Muscle of arm (tissue), 1 donor: ENCODE measurements at regions not wholly inside any gene's neighbourhood (a gene's known extent, or its start where the extent isn't known, plus 50 kb on each side); places are given as distances from the start of the nearest gene placed in this dataset.
A peak's percentile ranks its signal among the peaks of the same experiment; 100 is the strongest.
"Not testable (repeated sequence)": the region's sequence is repeated elsewhere in the genome, so short reads cannot be mapped to it uniquely, and the experiment has no call there.

ENCODE experiments used
- DNase-seq: peaks from one replicate; pipeline ENCODE4 v3.0.0-alpha.2; 2013

DNA sequence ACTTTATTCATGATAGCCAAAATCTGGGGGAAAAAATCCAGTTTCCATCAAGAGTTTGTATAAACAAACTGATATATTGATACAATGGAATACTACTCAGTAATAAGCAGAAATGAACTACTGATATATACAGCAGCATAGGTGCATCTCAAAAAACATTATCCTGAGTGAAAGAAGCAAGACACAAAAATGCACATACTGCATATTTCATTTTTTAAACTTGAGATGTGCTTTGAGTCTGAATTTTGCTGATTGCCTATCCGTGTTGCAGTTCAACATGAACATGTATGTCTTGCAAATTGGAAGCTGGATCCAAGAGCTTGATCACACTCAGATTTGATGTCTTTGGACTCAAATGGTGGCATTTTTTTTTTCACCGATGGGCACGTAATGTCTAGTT lies 132.4 kb downstream of the TSEN15 start:
- no peak for DNase-seq

DNA sequence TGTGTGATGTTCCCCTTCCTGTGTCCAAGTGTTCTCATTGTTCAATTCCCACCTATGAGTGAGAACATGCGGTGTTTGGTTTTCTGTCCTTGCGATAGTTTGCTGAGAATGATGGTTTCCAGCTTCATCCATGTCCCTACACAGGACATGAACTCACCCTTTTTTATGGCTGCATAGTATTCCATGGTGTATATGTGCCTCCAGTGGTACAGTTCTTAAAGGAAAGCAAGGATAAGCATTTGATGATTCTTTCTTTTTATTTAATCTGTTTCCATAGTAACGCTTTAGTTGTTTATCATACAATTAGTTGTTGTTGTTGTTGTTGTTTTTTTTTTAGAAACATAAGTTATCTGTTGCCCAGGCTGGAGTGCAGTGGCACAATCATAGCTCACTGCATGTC lies 133.1 kb downstream of the TSEN15 start:
- DNase-seq, result not testable (repeated sequence)

DNA sequence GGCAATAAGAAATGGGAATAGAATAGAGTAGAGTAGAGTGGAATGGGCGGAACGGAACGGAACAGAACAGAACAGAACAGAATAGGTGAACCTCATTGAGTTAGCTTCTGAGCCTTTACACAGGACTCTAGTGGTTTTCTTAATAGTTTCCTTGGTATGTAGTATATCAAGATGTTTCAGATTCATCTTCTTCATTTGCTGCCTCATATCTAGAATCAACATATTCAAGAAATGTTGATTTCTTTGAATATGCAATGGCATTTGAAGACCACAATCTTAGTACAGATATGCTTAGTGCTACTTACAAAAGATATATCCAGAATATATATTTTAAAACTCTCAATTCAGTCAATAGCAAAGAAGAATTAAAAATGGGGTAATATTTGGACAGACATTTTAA lies 133.8 kb downstream of the TSEN15 start:
- DNase-seq, result no peak

DNA sequence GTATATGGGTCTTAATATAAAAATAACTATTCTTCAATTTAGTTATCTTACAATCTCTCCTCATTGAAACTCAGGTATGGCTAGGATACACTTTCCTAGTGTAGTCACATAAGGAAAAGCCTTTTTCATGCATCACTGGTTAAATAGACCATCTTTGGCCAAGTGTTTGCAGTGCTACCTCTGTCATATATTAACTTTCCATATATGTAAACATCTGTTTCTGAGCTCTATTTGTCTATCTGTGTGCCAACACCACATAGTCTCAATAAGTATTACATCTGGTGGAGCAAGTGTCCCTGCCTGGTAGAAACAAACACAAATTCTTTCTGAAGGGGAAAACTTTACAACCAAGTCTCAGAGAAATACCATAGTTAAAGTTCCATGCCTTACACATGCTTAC lies 134.6 kb downstream of the TSEN15 start:
- no peak for DNase-seq

DNA sequence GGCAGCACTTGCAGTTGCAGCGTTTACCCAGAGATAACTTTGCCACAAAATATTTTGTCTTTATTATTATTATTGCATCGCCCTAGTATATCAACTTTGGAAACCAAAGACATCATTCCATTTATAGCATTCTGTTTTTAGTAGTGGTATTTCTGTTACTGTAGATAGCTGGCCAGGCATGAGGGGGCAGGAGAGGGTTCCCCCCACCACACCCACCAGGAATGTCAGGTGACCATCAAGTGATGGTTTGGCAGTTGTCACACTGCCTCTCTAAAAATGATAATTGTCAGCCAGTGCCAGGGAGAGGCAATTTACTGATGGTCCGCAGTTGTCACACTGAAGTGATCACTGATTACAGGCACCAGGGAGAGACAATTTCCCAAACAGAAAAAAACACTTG lies 135.6 kb downstream of the TSEN15 start:
- no peak for DNase-seq

DNA sequence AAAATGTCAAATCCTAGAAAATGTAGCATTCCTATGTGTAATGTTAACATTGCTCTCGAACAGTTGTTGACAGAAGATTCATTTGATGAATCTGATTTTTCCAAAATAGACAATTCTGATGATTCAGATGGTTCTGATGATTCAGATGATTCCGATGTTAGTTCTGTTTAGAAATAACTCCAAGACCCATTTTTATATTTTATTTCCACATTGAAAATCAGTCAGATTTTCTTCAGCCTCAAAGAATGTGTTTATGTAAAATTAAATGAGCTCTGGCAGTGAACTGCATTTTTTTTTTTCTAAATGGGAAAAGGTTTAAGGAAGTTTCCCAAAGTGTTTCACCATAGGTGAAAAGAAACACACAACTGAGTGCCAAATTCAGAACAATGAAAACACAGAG lies 136.5 kb downstream of the TSEN15 start:
- no peak for DNase-seq

DNA sequence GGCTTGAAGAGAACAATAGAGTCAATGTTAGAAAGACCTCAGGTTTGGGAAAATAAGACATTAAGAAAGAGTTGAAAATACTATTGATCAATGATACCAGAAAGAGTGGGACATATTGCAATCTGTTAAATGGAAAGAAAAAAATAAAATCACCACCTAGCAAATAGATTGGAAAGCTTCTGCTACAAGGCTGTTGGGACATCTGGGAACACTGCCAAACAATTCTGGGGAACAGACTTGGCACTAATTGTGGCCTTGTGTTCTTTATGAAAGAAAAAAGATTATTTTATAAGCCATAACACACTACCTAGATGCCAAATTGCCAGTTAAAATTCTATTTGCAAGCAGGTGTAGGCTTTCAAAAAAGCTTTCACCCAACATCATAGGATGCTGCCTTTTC lies 137.8 kb downstream of the TSEN15 start:
- no peak for DNase-seq

DNA sequence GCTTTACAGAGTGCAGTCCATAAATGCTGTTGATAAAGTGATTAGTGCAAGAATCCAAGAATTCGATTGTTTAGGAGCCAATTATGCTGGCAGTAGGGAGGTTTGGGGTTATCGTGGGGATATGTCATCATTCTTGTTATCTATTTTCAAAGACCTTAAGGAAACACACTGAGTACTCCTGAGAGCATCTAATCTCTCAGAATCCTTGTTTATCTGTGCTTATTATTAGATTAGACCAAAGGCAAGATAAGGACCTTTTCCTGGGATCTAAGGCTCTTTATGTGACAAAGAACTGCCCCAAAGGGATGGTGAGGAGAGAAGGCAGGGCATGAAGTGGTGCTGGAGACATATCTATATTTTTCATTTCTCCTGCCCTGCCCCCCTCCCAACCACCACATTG lies 139.1 kb downstream of the TSEN15 start:
- no peak for DNase-seq

DNA sequence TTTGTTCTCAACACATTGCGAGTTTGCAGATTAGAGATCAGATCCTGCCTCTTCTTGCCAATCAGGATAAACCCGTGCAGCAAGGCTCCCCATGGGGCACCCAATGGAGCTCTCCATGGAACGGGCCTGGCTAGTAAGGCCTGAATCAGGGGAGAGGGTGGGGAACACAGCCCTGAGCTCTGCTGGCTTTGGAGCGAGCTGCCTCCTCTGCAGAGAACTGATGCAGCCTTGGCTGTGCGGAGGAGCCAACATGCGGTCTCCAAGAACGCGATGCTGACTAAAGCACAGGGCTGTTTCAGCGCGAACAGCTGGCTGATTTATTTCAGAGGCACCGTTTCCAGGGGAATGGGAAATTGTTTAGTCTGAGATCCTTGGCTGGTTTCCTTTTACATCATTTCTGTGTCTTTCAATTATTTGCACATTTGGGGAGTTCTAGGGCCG lies 139.7 kb downstream of the TSEN15 start:
- DNase-seq, result peak; percentile 94

DNA sequence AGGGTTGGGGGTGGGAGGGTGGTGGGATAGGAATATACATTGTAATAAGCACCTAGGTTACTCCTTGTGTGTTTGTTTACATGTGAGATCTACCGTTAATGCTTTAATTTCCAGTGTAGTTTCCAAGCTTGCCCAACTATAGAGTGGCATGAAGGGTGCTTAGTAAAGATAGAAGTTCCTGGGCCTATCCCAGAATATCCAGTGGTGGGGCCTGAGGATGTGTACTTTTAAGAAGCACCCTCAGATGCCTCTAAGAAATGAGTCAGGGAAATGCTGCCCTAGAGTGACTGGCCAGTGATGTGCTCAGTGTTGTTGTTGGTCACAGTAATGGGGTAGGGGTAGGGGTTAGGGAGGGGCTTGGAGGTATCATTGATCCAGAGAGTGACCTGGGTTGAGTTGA lies 141.3 kb downstream of the TSEN15 start:
- no peak for DNase-seq

DNA sequence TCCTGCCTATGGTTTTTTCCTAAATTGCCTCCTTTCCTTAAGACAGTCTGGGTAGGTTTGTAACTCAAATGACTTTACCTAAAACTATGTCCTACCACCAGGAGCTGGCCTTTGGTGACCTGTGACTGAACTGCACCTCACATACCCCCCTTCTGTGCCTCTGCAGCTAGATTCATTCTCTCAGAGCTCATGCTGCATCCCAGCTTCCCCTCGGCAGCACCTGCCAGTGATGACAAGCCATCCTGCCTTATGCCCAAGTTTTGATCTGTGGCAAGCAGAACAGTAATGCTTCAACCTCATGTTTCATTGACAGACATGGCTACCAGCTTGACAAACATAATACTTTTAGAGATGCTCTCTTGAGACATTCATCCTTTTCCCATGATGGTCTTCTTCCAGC lies 141.9 kb downstream of the TSEN15 start:
- DNase-seq, result no peak

DNA sequence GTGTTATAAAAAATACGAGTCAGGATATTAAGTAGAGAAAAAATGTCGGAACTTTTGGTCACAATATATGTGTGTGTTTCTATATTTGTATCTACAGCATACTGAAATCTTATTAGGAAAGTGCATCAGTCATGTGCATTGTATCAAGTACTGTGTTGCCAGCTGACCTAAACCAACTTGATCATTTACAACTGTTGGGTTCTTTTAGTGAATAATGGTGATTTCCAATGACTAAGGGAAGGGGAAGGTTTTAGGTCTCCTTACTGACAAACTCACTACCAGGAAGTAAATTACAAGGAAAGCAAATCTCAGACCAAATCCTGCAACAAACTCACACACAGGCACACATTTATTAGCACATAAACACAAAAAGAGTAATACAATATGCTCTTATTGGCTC lies 142.7 kb downstream of the TSEN15 start:
- DNase-seq, result no peak

DNA sequence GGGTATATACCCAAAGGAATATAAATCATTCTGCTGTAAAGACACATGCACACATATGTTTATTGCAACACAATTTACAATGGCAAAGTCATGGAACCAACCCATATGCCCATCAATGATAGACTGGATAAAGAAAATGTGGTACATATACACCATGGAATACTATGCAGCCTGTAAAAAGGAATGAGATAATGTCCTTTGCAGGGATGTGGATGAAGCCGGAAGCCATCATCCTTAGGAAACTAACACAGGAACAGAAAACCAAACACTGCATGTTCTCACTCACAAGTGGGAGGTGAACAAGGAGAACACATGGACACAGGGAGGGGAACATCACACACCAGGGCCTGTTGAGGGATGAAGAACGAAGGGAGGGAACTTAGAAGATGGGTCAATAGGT lies 144.2 kb downstream of the TSEN15 start:
- DNase-seq, result not testable (repeated sequence)

DNA sequence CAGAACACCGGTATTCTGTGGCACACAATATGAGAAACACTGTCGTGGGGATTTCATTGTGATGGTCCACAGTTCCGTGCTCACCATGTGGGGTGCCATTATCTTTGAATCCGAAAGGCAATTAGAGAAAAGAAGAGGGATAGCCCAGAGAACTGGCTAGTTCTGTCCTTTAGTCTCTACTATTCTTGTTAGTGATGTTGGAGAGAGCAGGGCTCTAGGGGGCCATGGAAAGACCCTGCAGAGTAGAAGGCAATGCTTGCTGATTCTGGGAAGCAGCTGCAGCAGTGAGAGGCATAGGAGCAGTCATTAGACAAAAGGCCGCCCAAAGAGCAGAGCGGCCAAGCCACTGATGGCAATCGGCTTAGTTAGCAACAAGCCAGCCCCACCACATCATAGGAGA lies 146.3 kb downstream of the TSEN15 start:
- DNase-seq, result no peak

DNA sequence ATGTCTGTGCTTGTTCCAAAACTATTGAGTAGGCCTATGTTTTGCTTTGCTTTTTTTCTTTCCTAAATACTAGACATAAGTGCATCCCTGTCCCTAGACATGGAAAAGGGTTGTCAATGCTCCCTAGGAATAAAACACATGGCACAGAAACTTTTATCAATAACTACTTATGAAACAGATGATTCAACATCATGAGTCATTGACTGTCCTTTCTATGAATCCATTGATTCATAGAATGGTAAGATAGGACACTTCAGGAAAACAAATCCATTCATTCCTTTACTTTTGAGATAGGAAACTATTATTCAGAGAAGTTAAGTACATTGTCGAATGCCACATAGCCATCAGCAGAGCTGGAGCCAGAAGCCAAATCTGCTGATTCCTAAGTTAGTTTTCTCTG lies 147.5 kb downstream of the TSEN15 start:
- DNase-seq, result no peak

DNA sequence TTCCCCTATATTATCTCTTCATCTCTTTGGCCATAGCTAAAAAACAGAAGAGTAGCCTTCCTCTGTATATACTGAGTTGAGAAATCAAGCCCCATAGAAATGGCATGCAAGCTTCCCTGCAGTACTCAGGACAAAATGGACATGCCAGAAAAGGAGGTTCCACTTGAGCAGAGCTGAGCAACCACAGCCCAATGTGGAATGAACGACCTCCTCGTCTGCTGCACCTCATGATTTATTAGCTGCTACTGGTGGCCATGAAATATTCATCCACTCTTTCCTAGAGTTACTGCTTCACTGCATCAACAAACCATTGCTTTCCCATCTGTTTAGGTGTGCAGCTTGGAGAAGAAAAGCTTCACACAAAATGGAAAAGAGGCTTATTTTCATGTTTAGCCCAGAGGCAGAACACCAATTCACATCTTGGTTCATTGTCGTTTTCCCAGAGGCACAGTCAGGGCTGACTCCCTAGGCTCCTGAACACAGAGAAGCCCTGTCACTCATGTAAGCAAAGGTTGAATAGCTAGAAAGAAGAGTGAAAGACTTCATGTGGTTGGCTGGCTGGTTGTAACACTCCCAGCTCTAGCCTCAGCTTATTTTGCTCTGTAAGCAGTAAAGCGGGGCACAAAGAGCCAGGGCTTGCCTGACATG lies 148.0 kb downstream of the TSEN15 start:
- DNase-seq, result no peak

DNA sequence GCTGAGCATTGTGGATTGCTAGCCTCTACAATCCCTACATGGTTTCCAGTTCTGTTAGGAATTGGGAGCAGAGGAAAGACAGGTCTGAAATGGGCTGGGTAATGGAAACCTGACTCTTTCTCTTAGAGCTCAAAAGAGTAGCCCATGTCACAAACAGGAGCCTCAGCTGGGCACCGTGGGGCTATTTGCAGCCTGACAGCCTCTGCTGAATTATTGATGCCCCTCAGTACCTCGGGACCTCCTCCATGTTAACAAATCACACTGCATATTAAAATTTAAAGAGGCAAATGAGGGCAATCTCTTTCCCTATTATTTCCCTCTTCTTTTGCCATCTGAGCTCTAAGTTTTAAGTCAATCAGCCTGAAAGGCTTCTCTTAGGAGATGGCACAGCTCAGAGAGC lies 157.1 kb downstream of the TSEN15 start:
- no peak for DNase-seq

DNA sequence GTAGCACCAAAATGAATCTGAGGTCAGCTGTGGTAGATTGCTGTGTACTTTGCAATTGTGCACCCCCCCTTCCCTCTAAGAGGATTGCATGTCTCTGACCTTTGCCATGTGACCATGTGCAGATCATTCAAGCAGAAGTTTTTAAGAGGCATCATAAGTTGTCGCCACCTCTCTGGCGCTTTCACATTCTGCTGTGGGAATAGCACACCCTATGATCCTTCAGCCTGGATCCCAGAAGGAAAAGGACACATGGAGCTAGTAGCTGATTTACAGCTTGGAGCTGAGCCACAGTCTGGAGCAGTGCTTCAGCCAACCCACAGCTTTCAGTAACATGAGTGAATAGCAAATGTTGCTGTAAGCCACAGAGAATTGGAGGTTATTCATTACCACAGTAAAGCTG lies 158.5 kb downstream of the TSEN15 start:
- DNase-seq, result peak; percentile 29

DNA sequence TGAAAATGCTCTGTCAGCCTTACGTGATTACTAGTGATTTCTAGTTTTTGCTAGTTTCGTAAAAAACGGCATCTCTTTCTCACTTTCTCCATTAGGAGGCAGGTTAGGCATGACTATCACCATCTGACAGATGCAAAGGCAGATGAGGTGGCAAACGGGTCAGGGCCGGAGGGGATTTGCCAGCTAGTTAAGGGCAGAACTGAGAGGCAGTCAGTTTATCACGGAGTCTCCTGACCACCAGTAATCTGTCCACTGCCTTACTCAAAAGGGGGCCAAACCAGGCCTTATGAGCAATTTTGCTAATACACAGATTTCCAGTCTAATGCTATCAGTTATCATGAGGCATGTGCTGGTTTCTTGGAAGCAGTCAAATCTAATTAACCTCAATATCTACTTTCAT lies 159.3 kb downstream of the TSEN15 start:
- no peak for DNase-seq

DNA sequence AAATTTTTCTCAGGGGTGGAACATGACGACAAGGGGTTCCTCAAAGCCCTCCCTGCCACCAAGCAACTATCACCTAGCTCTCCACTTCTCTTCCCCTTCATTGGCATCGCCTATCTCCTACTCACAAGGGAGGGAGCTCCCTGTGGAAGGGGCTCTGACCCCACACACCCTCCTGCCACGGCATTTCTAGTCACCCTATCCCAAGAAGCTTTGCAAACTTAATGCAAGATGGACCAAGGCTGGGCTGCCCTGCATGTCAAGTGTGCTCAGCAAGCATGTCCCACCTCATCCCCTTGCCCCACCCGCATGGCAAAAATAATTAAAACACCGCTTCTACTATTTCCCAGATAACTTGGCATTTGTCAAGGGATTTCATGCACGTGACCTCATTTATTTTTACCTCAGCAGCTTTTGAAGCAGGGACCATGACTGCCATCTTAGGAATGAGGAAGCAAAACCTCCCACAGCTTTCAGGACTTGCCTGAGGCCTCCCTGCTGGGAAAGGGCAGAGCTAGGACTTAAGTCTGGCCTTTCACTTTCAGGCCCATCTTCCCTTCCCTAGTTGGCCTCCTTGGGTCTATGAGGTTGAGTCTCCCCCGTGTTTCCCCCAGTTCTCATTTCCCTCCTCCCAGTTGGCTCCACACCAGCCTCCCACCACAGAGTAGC lies 161.3 kb downstream of the TSEN15 start:
- no peak for DNase-seq

DNA sequence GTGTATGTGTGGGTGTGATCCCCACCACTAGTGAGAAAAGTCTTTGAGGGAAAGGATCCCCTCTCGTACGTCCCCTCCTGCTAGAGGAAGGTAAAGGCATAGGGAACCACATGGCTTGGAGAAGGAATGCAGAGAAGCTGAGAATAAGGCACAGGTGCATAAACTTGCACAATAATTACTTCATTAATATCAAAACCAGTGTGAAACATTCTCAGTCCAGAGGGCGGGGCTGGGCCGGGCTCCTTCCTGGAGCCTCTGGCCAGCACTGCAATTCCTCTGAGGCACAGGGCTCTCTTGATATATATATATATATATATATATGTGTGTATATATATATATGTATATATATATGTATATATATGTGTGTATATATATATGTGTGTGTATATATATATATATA lies 162.6 kb downstream of the TSEN15 start:
- no peak for DNase-seq

DNA sequence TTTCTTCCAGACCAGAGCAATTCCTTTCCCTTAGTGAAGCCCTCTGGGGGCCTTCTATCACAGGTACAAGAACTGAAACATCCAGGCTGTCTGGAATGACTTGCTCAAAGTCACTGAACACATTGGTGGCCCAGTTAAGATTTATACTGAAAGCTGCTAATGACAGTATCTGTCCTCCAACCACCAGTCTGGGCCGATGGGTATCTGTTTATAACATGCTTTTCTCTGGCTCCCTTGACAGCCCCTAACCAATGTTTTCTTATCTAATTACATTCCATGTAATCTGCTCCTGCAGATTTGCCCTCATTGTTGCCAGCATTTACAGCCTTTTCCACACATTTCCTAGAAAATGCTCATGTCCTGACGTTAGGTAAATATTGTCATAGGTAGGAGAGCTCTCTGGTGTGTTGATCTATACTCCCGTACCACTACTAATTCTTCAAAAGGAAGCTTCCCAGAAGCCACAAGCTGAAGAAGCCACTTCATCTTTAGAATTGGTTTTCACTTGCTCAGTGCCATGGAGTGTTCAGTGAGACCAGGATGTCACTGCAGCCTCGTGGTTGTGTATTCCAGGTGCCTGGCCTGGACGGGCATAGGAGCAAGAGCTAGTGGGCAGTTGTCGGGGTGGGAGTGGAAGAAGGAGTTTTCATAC lies 163.9 kb downstream of the TSEN15 start:
- DNase-seq, result no peak

DNA sequence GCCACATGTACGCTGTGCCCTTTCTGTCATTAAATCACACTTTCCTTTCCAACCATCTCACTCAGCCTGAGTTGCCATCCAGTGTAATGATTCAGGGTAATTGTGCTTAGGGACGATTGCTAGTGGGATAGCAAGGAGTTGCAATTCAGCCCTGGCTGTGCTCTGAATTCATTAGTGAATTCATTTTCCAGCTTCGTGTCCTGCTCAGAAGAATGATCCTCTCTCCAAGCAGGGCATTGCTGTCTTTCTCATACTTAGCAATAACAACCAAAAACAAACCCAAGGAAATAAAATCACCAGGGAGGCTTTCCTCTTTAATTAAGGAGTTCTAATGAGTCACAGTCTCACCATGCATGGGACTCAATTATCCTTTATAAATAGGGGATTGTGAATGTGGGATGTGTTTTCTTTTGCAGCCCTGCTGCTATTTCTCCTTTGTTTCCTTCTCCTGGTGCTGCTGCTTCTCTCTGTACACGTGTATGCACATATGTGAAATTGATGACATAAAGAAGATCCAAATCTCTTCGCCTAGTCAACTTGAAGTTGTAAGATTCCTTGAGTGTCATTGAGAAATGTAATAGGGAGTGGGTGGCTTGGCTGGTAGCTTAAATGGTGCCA lies 167.0 kb downstream of the TSEN15 start:
- DNase-seq, result no peak
